ENCODE measurements at regions not wholly inside any gene's neighbourhood (a gene's known extent, or its start where the extent isn't known, plus 50 kb on each side); places are given as distances from the start of the nearest gene placed in this dataset.

DNA sequence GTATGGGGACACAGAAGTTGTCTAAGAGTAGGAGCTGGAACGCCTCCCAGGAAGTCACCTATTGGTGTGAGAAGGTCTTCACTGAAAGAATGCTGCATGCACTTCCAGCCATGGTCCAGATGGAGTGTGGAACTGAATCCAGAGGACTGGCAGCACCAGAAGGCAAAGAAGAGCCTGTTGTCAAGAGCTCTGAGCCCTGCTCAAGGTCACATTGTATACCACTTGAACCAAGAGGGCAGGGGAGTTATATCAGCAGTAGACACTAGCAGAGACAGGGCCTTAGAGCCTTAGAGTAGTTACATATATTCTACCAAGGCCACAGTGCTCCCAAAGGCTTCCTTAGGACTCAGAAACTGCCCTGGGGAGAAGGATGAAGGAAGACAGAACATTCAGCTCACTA lies 130.8 kb upstream of the POC5 start:
- TF ChIP-seq SPI1 (IDR thresholded peaks at IDR 0.05; ENCODE audit: borderline replicate concordance, low read depth): no peak
- no peak for TF ChIP-seq CTCF (IDR thresholded peaks at IDR 0.05; ENCODE audit: insufficient read depth, low read length)
- TF ChIP-seq, protein P1, sequence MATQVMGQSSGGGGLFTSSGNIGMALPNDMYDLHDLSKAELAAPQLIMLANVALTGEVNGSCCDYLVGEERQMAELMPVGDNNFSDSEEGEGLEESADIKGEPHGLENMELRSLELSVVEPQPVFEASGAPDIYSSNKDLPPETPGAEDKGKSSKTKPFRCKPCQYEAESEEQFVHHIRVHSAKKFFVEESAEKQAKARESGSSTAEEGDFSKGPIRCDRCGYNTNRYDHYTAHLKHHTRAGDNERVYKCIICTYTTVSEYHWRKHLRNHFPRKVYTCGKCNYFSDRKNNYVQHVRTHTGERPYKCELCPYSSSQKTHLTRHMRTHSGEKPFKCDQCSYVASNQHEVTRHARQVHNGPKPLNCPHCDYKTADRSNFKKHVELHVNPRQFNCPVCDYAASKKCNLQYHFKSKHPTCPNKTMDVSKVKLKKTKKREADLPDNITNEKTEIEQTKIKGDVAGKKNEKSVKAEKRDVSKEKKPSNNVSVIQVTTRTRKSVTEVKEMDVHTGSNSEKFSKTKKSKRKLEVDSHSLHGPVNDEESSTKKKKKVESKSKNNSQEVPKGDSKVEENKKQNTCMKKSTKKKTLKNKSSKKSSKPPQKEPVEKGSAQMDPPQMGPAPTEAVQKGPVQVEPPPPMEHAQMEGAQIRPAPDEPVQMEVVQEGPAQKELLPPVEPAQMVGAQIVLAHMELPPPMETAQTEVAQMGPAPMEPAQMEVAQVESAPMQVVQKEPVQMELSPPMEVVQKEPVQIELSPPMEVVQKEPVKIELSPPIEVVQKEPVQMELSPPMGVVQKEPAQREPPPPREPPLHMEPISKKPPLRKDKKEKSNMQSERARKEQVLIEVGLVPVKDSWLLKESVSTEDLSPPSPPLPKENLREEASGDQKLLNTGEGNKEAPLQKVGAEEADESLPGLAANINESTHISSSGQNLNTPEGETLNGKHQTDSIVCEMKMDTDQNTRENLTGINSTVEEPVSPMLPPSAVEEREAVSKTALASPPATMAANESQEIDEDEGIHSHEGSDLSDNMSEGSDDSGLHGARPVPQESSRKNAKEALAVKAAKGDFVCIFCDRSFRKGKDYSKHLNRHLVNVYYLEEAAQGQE (IDR thresholded peaks at IDR 0.05; ENCODE audit: insufficient replicate concordance, low read depth): no peak
- Histone ChIP-seq H3K4me3 (replicated peaks; ENCODE audit: insufficient read depth, low read length) (no peak overlapping the region), H3K27ac (replicated peaks) (no peak overlapping the region)

DNA sequence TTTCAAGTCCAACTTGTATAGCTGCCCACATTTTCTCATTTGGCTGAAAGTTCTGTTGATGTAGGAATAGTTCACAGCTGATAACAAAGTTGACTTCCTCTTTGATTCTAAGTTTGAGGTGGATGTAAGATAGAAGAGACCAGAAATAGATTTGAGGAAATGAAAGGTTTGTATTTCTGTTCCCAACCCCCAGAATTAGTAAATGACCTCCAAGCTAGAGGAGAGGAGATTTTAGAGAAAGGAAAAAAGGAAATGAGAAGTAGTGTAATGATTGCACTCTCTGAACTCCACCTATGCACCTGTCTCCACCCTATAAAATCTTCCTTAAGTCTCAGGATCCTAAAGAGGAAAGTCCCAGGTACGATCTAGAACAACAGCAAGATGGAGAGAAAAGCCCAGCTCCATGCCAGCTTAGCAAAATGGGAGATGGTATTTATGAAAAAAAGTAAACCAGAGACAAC lies 130.4 kb upstream of the POC5 start:
- no peak for DNase-seq (ENCODE audit: low read depth in 1 of 2, low spot score in 1 of 2)

More for the DNA sequence above, 130.8 kb upstream of the POC5 start:
- DNase-seq (ENCODE audit: low read depth in 1 of 2, low spot score in 1 of 2): no peak
- H3K27me3 ChIP-seq (ENCODE audit: insufficient read depth, poor library complexity, severe bottlenecking): no peaks in the 10 kb centered on the region

DNA sequence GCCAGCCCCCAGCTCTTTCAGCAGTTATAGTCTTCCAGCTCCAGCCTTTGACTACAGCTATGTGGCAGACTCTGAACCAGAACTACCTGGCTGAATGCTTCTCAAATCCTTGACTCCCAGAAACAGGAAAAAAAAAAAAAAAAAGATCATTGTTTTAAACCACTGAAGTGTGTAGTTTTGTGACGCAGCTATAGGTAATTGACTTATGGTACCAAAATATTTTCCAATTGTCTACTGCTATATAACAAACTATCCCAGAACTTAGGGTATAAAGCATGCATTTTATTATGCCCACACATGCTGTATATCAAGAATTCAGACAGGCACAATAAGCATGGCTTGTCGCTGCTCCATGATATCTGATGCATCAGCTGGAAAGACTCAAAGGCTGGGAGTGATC lies 127.1 kb upstream of the POC5 start:
- no peaks in the 10 kb centered on the region for H3K27me3 ChIP-seq (ENCODE audit: insufficient read depth, poor library complexity, severe bottlenecking)
- DNase-seq (ENCODE audit: low read depth in 1 of 2, low spot score in 1 of 2): no peak
- TF ChIP-seq, protein P1 (IDR thresholded peaks at IDR 0.05; ENCODE audit: insufficient replicate concordance, low read depth): no peak
- TF ChIP-seq CTCF (IDR thresholded peaks at IDR 0.05; ENCODE audit: insufficient read depth, low read length): no peak
- TF ChIP-seq GABPA (IDR thresholded peaks at IDR 0.05; ENCODE audit: low read depth): no peak
- no peak for TF ChIP-seq POLR2AphosphoS5 (IDR thresholded peaks at IDR 0.05; ENCODE audit: low read depth)
- no peak for TF ChIP-seq SPI1 (IDR thresholded peaks at IDR 0.05; ENCODE audit: borderline replicate concordance, low read depth)

More for the DNA sequence above, 130.4 kb upstream of the POC5 start:
- Histone ChIP-seq H3K27ac (replicated peaks) (no peak overlapping the region), H3K27me3 (ENCODE audit: insufficient read depth, poor library complexity, severe bottlenecking) (no peaks in the 10 kb centered on the region), H3K4me3 (replicated peaks; ENCODE audit: insufficient read depth, low read length) (no peak overlapping the region)
- no peak for TF ChIP-seq GABPA (IDR thresholded peaks at IDR 0.05; ENCODE audit: low read depth)
- TF ChIP-seq SPI1 (IDR thresholded peaks at IDR 0.05; ENCODE audit: borderline replicate concordance, low read depth): peak; percentile 44; the same call in 1 of the 2 replicates

GRCh38 chr5:75843319-75843718 lies 126.1 kb upstream of the POC5 start:
- no peak for DNase-seq (ENCODE audit: low read depth in 1 of 2, low spot score in 1 of 2)
- TF ChIP-seq SPI1 (IDR thresholded peaks at IDR 0.05; ENCODE audit: borderline replicate concordance, low read depth) (no peak), POLR2AphosphoS5 (IDR thresholded peaks at IDR 0.05; ENCODE audit: low read depth) (no peak), GABPA (IDR thresholded peaks at IDR 0.05; ENCODE audit: low read depth) (no peak), CTCF (IDR thresholded peaks at IDR 0.05; ENCODE audit: insufficient read depth, low read length) (no peak)
- H3K27ac ChIP-seq (replicated peaks): no peak overlapping the region
- no peak overlapping the region for H3K4me3 ChIP-seq (replicated peaks; ENCODE audit: insufficient read depth, low read length)
- H3K27me3 ChIP-seq (ENCODE audit: insufficient read depth, poor library complexity, severe bottlenecking): no peaks in the 10 kb centered on the region

More for the DNA sequence above, 127.1 kb upstream of the POC5 start:
- H3K4me3 ChIP-seq (replicated peaks; ENCODE audit: insufficient read depth, low read length): no peak overlapping the region
- no peak overlapping the region for H3K27ac ChIP-seq (replicated peaks)

Data from HL-60 (cell line).